ENCODE measurements at regions not wholly inside any gene's neighbourhood (a gene's known extent, or its start where the extent isn't known, plus 50 kb on each side); places are given as distances from the start of the nearest gene placed in this dataset.
"Not testable (repeated sequence)": the region's sequence is repeated elsewhere in the genome, so short reads cannot be mapped to it uniquely, and the experiment has no call there.

DNA sequence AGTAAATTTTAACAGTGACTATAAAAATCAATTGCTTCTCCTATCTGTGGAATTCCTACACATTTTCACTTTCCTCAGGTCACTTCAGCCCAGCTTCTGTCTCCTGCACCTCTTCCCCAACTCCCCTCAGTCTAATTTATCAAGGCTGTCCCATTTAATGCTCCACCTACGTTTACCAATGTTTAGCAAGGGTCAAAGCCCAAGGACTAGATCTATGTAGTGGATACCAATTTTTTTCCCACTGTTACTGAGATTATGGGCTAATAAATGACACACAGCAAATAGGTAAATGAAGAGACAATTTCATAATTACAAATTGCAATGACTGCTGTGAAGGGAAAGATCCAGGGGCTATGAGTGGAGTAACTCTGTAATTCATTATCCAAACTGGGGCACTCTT lies 211.5 kb upstream of the RPS23 start:
- DNase-seq (ENCODE audit: low spot score), result no peak

DNA sequence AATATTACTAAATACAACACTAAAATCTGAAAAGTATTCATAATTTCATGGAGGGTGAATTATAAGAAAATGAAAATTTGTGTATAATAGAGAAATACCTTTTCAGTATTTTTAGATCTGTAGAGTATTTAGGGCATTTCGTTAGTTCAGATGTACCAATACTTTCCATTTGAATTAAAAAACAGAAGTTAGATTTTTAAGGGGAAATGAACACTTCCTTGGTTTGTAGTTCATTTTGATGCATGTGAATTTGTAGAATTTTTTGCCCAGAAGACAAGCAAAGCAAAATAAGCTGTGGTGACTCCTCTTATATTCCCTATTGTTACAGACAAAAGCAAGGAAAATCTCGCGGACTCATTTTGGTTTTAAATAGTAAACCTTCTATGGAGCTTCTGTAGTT lies 209.0 kb upstream of the RPS23 start:
- DNase-seq (ENCODE audit: low spot score), result no peak

DNA sequence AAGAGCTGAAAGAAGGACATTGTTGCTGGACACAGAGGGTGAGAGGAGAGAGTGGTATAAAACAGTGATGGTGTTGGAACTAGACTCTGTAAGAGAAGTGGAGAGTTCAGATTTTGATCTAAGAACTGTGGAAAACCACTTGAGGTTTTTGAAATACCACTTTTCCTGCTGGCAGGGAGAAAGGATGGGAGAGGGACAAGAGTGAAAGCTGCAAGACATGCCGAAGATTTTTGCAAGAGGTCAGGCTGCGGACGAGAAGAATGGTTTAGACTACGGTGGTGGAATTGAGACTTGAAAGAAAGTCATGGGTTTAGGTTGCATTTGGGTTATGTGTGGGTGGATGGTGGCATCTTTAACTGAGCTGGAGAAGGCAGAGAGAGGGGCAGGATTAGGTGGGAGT lies 202.2 kb upstream of the RPS23 start:
- DNase-seq (ENCODE audit: low spot score), result no peak

DNA sequence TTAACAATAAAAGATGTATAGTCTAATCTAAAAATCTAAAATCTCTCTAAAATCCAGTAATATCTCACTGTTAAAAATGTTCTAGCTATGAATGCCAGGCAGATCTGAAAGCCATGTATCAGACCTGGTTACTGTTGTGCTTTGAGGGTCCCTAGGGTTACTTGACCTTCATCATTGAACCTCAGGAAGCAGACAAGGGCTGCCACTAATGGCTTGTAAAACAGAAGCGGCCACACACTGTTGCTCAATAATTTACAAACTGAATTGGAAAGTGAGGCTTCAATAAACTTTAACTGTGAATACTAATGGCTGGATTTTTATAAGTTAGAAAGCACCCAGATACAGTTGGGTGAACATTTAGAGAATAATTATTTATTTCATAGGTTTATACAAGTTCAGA lies 198.0 kb upstream of the RPS23 start:
- DNase-seq (ENCODE audit: low spot score), result no peak

DNA sequence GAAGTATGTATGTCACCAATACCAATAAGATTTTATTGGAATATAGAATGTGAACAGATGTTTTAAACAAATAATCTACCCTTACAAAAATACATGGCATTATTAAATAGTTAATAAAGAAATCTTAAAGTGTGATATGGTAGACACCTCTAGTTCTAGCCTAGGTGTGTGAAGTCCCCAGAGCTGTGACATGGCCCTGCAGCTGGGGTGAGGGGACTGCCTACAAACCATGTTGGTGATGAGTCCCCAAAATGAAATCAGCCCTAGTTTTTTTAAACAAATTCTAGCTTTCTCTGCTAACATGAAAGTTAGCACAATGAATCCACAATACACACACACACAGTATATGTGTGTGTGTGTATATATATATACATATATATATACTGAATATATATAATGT lies 195.1 kb upstream of the RPS23 start:
- no peak for DNase-seq (ENCODE audit: low spot score)

DNA sequence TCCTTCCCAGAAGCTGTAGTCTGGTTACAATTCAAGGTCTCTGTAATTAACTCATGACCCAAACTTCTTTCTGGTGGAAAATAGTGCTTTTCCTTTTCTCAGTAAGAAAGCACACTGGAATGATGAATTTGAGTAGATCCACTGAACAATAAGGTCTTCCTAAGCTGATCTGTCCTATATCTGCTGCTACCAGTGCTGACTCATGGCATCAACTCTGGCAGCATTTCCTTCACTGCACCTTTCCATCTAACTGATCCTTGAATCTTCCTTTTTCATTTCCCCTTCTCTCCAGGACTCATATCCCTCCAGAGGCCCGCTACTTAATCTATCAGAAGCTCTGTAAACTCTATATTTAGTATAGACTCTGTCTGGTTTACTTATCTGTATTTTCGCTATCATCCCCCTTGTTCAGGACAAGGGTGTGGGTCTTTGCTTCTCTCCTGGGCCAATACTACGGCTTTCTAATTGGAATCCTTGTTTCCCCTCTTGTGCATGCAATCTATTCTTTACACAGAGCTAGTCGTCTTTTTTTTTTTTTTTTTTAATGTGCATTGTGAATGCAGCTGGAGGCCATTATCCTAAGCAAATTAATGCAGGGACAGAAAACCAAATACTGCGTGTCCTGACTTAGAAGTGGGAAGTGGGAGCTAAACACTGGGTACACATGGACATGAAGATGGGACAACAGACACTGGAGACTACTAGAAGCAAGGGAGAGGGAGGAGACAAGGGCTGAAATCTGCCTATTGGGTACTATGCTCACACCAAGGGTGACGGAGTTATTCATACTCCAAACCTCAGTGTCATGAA lies 192.2 kb upstream of the RPS23 start:
- no peak for DNase-seq (ENCODE audit: low spot score)

DNA sequence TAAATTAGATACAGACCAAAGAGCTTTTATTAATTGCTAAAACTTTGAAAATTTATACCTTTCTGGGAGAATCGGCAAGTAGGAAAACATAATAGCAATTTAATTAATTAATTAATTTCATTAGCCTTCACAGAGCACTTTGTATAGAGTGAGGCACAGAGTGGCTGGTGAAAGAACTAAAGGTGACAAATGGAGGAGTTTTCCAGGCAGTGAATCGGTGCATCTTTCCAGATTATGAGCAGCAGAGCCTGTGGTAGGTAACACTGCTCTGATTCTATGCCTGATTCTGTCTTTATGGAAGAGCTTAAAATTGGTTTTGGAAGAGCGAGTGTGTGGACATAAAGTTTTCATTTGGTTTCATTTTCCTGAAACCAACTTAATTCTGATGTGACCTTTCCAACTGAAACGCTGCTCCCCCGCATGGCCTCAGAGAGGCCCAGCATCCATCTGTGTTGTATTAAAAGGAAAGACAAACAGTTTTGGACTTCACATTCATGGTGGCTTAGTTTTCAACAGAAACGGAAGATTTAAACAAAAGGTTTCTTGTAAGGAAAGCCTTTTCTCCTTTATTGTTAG lies 188.9 kb upstream of the RPS23 start:
- no peak for DNase-seq (ENCODE audit: low spot score)

DNA sequence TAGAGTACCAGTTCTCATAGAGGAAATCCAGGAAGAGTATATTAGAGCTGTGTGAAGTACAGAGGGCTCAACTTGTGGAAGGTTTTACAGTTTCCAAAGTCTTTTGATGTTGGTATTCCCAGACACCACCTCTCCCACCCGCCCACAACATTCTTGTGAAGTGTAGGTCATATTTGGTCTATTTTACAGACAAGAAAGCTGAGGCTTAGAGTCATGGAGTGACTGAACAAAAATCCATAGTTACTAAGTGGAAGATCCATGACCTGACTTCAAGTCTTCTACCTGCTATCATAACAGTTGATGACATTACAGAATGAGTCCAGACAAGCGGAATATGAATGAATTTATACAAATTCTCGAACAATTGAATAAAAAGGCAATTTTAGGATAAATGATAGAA lies 187.1 kb upstream of the RPS23 start:
- DNase-seq (ENCODE audit: low spot score), result no peak

DNA sequence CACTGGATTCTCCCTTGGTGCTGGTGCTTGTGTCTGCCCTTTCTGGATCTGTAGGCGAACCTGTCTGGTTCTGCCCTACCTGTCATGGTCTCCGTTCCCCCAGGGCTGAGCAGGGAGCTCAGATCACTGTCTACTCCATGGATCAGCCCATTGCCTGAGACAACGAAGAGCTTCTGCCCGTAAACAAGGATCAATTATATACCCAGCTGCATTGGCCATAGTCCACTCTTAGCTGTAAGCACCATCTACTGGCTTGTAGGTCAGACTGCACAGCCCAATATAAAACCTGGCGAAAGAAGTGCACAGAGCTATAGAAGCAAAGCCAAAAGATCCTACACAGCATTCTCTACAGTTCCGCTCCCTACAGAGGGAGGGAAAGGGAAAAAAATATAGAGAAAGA lies 181.5 kb upstream of the RPS23 start:
- DNase-seq (ENCODE audit: low spot score), result no peak

DNA sequence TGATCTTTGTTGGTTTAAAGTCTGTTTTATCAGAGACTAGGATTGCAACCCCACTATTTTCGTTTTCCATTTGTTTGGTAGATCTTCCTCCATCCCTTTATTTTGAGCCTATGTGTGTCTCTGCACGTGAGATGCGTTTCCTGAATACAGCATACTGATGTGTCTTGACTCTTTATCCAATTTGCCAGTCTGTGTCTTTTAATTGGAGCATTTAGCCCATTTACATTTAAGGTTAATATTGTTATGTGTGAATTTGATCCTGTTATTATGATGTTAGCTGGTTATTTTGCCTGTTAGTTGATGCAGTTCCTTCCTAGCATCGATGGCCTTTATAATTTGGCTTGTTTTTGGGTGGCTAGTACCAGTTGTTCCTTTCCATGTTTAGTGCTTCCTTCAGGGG lies 177.2 kb upstream of the RPS23 start:
- DNase-seq (ENCODE audit: low spot score), result not testable (repeated sequence)

DNA sequence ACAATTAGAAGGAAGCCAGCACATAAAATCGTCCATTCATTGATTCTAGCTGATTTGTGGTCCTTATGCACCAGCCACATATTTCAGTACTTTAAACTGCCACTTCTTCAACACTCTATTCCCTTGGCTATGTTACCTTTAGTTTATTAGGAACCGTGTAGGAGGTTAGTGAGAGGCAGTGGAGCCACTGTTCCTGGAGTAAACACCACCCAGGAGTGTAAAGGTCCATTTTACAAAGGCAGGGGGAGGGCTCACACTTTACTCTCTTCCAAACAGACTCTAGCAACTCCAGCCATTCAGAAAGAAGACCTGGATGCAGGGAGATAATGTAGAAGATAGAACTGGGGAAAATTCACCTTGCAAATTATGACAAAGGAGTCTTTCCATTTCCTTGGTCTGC lies 170.2 kb upstream of the RPS23 start:
- DNase-seq (ENCODE audit: low spot score), result no peak

DNA sequence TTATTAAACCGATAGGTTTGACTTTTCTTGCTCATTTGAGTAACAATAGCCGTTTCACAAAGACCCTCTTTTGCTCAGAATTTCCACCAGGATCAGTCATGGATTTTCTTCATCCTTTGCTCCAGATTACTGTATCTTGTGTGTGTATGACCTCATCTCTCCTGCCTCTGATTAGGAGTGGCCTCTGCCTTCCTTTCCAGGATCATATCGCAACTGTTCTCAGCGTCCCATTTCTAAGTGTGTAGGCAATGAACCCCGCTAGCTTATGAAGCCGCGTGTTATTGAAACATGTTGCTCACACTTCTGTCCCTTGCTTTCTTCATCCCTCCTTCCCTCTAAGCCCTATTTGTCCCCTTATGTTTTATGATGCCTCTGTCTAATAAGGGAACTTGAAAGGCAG lies 169.8 kb upstream of the RPS23 start:
- no peak for DNase-seq (ENCODE audit: low spot score)

DNA sequence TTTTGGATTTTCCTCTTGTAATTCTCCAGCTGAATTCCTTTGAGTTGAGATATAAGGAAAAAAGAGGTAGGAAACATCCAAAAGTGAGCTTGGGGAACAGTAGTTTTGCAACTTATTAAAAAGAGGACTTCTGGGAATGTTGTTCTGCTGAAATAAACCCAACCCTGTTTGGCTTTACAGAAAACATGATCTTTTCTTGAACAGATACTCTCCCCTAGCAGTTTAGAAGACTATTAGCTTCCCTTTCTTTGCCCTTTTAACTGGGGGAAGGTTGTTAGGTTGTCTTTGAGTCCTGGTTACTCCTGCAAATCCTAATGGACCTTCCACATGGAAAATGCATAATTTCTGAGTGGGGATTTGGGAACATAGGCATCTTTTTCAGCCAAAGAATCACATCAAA lies 168.7 kb upstream of the RPS23 start:
- no peak for DNase-seq (ENCODE audit: low spot score)

DNA sequence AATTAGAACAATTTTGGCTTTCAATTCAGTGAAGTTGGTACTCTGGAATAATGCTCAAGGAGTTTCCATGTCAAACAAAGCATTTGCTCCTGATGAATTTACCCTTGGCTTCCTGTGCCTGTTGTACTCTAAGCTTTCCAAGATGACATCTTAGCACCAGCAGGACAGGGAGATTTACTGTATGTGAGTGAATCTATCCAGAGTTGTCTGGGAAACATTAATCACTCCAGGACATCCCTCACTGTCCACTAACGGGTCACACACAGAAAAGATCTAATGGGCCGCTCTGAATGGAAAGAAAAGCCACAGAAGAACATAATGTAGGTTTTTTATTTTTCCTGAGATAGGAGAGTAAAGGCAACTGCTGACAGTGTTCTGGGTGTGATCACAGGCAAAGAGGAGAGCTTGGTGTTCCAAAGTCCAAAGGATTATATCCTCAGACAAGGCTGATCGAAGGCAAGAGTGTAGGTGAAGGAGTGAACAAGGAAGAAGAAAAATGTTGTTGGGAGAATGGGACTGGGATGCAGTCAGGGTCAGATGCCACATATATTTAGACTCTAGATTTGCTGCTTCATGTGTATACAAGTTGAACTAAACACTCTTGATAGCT lies 167.7 kb upstream of the RPS23 start:
- no peak for DNase-seq (ENCODE audit: low spot score)

DNA sequence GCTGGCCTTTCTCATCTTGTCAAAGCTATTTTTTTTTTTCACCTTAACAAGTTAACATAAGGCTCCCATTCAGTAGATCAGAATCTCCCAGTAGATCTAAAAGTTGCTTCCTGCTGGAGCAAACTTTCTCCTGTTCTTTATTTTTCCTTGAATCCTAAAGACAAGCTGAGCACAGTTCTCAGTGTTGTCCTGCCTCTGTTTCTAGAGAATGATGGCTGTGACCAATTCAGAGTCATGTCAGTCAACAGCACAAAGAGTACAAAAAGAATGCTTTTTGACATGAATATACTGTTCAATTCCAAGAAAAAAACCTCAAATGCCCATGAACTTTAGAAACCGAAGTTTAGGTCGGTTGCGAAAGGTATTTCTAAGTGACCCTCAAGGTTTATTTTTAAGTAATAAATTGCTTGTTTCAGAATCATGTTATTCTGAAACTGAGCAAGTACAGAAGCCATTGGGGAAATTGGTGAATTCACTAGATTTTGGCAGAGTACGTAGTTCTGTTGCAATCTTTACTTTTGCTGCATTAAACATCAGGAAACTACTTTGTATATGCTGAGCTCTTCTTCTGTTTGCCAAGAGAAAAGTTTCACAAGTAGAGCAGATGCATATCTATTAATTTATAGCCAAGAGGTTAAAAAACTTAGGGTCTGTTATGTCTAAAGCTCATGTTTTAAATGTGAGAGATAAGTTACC lies 161.7 kb upstream of the RPS23 start:
- no peak for DNase-seq (ENCODE audit: low spot score)

DNA sequence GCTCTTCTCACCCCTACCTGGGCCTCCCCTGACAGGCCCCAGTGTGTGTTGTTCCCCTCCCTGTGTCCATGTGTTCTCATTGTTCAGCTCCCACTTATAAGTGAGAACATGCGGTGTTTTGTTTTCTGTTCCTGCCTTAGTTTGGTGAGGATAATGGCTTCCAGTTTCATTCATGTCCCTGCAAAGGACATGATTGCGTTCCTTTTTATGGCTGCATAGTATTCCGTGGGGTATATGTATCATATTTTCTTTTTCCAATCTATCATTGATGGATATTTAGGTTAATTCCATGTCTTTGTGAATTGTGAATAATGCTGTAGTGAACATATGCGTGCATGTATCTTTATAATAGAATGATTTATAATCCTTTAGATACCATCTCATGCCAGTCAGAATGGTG lies 159.4 kb upstream of the RPS23 start:
- DNase-seq (ENCODE audit: low spot score), result not testable (repeated sequence)

DNA sequence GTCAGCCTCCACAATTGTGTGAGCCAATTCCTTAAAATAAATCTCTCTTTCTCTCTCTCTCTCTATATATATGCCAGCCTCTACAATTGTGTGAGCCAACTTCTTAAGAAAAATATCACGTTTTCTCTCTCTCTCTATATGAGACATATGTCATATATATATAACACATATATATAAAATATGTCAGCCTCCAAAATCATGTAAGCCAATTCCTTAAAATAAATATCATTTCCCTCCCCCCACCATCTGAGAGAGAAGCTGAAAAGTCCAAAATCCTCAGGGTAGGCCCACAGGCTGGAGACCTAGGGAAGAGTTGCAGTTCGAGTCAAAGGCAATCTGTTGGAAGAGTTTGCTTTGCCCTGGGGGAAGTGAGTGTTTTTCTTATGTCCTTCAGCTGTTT lies 158.1 kb upstream of the RPS23 start:
- DNase-seq (ENCODE audit: low spot score), result no peak

DNA sequence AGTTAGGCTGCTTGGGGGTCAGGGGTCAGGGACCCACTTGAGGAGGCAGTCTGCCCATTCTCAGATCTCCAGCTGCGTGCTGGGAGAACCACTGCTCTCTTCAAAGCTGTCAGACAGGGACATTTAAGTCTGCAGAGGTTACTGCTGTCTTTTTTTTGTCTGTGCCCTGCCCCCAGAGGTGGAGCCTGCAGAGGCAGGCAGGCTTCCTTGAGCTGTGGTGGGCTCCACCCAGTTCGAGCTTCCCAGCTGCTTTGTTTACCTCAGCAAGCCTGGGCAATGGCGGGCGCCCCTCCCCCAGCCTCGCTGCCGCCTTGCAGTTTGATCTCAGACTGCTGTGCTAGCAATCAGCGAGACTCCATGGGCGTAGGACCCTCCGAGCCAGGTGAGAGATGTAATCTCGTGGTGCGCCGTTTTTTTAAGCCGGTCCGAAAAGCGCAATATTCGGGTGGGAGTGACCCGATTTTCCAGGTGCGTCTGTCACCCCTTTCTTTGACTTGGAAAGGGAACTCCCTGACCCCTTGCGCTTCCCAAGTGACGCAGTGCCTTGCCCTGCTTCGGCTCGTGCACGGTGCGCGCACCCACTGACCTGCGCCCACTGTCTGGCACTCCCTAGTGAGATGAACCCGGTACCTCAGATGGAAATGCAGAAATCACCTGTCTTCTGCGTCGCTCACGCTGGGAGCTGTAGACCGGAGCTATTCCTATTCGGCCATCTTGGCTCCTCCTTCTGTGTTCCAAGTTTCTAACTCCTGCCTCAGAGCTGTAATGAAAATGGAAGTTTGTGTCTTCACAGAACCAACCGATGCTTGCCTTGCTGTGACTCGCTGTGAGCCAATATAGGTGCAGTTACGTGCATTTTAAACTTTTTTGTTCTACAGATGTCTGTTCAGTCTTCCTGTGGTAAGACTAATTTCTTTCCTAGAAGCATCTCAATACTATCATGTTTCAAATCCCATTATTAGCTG lies 156.8 kb upstream of the RPS23 start:
- DNase-seq (ENCODE audit: low spot score), result not testable (repeated sequence)

DNA sequence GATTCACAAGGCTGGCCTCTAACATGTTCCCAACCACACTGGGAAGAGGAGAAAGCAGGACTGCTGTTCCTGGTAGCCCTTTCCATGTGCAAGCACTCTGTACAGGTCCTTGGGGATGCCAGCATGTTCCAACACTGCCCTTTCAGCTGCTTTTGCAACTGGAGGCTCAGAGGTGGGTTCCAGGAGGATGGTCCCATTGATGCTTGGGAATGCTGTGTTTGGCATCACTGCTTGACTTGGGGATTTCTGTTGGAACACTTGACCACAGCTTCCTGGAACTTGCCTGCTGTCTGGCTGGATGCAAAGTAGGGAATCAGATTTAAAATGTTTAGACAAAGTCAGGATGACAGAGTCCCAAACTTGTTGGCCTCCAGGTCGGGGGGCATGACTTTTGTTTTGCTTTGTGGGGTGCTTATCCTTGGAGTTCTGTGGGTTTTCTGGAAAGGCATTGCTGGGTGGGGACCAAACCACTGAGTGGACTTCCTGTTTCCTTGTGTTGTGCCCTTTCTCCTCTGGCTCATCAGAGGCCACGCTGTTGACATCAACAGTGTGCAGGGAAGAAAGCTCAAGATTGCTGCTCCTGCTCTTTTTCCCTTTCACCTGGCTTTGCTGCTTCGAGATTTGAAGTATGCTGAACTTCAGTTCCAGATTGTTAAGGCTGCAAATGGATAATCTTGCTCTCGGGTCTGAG lies 148.5 kb upstream of the RPS23 start:
- DNase-seq (ENCODE audit: low spot score), result no peak

DNA sequence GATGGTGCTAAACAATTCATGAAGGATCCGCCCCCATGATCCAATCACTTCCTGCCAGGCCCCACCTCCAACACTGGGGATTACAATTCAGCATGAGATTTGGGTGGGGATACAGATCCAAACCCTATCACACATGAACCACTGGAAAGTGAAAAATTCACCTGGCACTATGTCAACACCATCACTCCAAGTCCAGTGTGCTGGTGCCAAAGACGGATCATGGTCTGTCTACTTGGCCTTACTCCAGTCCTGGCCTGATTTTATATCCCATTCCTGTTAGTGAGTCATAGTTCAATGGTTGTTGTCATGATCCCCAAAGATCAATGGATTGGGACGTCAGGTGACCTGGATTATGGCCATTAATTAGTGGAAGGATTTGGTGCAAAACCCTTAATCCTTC lies 147.4 kb upstream of the RPS23 start:
- DNase-seq (ENCODE audit: low spot score), result no peak

DNA sequence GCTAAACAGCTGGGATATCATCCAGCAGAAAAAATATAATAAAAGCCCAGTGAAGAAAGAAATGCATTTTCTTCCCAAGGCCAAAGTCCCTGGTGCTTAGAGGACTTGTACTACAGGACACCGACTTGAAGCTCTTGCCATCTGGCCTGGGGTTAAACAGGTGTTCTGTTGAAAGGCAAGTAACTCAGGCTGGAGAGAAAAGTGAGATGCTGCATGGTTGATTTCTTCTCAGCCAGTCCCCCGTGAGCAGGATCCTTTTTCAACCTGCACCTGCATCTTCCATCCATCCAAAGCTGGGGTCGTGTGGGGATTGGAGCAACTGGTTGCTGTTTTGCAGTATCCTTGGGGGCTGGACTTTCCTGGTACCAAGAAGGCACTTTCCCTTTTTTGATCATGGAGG lies 146.1 kb upstream of the RPS23 start:
- DNase-seq (ENCODE audit: low spot score), result no peak

Measured in hematopoietic multipotent progenitor cell treated with erythropoietin and hydrocortisone succinate and interleukin-3 and kit ligand, for 17 days (in vitro differentiated cells).